NCI-H748 (cell line): ENCODE measurements at regions not wholly inside any gene's neighbourhood (a gene's known extent, or its start where the extent isn't known, plus 50 kb on each side); places are given as distances from the start of the nearest gene placed in this dataset.

Experiments used
- DNase-seq: peaks from one replicate; lab custom pipeline; 2025; ENCODE audit not compliant: unreplicated experiment; lab: John Stamatoyannopoulos, UW

GRCh38 chr5:179497636-179498340 lies 52.6 kb upstream of the RUFY1 start:
- no peak for DNase-seq

- peak; percentile 44 for DNase-seq
These were observed 54.4 kb upstream of the RUFY1 start for GRCh38 chr5:179495906-179496455.

GRCh38 chr5:179494774-179495526 lies 55.4 kb upstream of the RUFY1 start:
- no peak for DNase-seq

- DNase-seq = no peak
These were observed 61.4 kb upstream of the RUFY1 start for GRCh38 chr5:179488975-179489374.

GRCh38 chr5:179488491-179488890 lies 61.9 kb upstream of the RUFY1 start:
- DNase-seq = no peak

GRCh38 chr5:179487145-179487544 lies 63.2 kb upstream of the RUFY1 start:
- no peak for DNase-seq

GRCh38 chr5:179486596-179487051 lies 63.7 kb upstream of the RUFY1 start:
- peak; percentile 93 for DNase-seq

GRCh38 chr5:179485845-179486575 lies 64.3 kb upstream of the RUFY1 start:
- no peak for DNase-seq

- DNase-seq = no peak
These were observed 65.6 kb upstream of the RUFY1 start for GRCh38 chr5:179484761-179485160.

- DNase-seq = no peak
These were observed 66.2 kb upstream of the RUFY1 start for GRCh38 chr5:179484201-179484600.

- no peak for DNase-seq
These were observed 71.7 kb upstream of the RUFY1 start for GRCh38 chr5:179478624-179479023.

- no peak for DNase-seq
These were observed 75.1 kb upstream of the RUFY1 start for GRCh38 chr5:179475208-179475751.

GRCh38 chr5:179472641-179473040 lies 77.7 kb upstream of the RUFY1 start:
- DNase-seq = peak; percentile 23

GRCh38 chr5:179472174-179472573 lies 78.2 kb upstream of the RUFY1 start:
- no peak for DNase-seq

GRCh38 chr5:179470201-179470600 lies 80.2 kb upstream of the RUFY1 start:
- DNase-seq = no peak

GRCh38 chr5:179468696-179469095 lies 81.7 kb upstream of the RUFY1 start:
- no peak for DNase-seq

- DNase-seq = no peak
These were observed 82.9 kb upstream of the RUFY1 start for GRCh38 chr5:179467441-179467840.

GRCh38 chr5:179464631-179465030 lies 85.7 kb upstream of the RUFY1 start:
- DNase-seq = no peak

- no peak for DNase-seq
These were observed 88.3 kb upstream of the RUFY1 start for GRCh38 chr5:179462040-179462439.

- DNase-seq = no peak
These were observed 88.8 kb upstream of the RUFY1 start for GRCh38 chr5:179461576-179461975.

- no peak for DNase-seq
These were observed 90.6 kb upstream of the RUFY1 start for GRCh38 chr5:179459771-179460170.
